Lower leg skin (tissue), 4 donors: ENCODE measurements at regions not wholly inside any gene's neighbourhood (a gene's known extent, or its start where the extent isn't known, plus 50 kb on each side); places are given as distances from the start of the nearest gene placed in this dataset.

ENCODE experiments used
- DNase-seq, 2 donors: peaks; one replicate each; pipeline ENCODE4 v3.0.0-alpha.2; 2019; ENCODE audit warnings: low spot score in 2 of 2
- H3K4me3 ChIP-seq: fragments of 200-600 bp; sonication (generic); 2 replicates; pipeline ENCODE4 v1.5.1; 2017; ENCODE audit warnings: mild to moderate bottlenecking, low read depth; ENCODE audit not compliant: poor library complexity, severe bottlenecking
- POLR2A ChIP-seq, 2 donors: fragments of 450-650 bp; IDR thresholded peaks; one replicate each; pipeline ENCODE4 v1.6.1; 2016 to 2017; ENCODE audit warnings: antibody characterized with exemption in 2 of 2, mild to moderate bottlenecking in 1 of 2, moderate library complexity in 1 of 2
- WGBS, 2 donors: methylation state at CpG; one replicate each; pipeline ENCODE4 v1.1.5; 2018; 5-methylcytosine and 5-hydroxymethylcytosine counted together
- intact Hi-C: fragments of 100-400 bp; cut with DNase I; formaldehyde crosslinking; loops from one replicate; pipeline ENCODE4 v1.15.0; 2023; ENCODE audit warnings: low total_unique reads
- TF ChIP-seq, protein P1 (sequence below), 3 donors: fragments of 450-650 bp; IDR thresholded peaks; one replicate each; pipeline ENCODE4 v1.5.1; 2016; ENCODE audit warnings: antibody characterized with exemption in 3 of 3, mild to moderate bottlenecking in 3 of 3, moderate library complexity in 2 of 3

DNA sequence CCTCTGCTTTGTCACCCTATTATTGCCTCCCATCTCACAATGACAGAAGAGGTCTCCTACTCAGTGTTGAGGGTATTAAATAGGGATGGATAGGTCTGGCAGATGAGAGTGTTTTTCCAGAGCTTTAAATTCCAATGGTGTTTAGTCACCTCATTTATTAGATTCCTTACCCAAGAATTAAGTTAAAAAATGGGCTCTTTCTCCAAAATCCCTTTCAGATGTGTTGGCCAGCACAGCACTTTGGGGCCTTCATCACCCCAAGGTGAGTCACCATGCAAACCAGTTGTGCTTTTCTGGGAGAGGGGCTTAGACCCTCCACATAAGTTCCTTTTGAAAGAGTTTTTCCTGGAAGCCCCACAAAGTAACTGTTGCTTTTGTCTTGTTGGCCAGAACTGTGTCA, 78.4 kb downstream of the CYP26A1 start:
- H3K4me3 ChIP-seq = no peak overlapping the region
- DNase-seq = no peak
- intact Hi-C loops = no loop called here
- no peak for TF ChIP-seq POLR2A (IDR thresholded peaks at IDR 0.05)
- TF ChIP-seq, protein P1, sequence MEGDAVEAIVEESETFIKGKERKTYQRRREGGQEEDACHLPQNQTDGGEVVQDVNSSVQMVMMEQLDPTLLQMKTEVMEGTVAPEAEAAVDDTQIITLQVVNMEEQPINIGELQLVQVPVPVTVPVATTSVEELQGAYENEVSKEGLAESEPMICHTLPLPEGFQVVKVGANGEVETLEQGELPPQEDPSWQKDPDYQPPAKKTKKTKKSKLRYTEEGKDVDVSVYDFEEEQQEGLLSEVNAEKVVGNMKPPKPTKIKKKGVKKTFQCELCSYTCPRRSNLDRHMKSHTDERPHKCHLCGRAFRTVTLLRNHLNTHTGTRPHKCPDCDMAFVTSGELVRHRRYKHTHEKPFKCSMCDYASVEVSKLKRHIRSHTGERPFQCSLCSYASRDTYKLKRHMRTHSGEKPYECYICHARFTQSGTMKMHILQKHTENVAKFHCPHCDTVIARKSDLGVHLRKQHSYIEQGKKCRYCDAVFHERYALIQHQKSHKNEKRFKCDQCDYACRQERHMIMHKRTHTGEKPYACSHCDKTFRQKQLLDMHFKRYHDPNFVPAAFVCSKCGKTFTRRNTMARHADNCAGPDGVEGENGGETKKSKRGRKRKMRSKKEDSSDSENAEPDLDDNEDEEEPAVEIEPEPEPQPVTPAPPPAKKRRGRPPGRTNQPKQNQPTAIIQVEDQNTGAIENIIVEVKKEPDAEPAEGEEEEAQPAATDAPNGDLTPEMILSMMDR (IDR thresholded peaks at IDR 0.05) = no peak

DNA sequence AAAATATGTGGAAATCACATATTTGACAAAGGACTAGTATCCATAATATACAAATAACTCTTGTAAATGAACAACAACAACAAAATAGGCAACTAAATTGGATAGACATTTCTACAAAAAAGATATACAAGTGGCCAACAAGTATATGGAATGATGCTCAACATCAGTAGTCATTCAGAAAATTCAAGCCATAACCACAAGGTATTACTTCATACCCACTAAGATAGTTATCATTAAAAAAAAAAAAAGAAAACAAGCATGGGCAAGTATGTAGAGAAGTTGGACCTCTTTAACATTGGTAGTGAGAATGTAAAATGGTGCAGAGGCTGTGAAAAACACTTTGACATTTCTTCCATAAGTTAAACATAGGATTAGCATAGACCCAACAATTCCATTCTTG, 80.8 kb downstream of the CYP26A1 start:
- no peak for DNase-seq
- H3K4me3 ChIP-seq = no peak overlapping the region
- no peak for TF ChIP-seq POLR2A (IDR thresholded peaks at IDR 0.05)
- intact Hi-C loops = no loop called here

DNA sequence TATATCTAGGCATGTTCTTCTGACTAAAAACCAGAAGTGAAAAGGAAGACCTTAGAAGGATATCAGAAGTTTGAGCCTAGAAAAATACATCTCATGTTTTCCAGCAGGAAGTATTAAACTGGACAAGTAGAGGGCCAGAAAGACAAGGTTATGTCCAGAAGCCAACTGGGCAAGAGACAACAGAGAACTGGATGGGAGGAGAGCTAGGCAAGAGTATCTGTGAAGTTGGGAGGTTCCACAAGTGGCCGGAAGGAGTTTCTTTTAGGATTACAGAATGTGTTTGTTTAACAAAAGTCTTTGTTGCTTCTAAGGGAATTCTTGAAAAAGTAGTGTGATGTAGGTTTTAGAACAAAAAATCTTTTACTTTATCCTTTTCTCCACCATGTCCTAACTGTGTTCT, 86.4 kb downstream of the CYP26A1 start:
- intact Hi-C loops = no loop called here
- WGBS, 2 donors = 68 to 77% methylated on average over 1 of the region's 1 CpG
- TF ChIP-seq POLR2A (IDR thresholded peaks at IDR 0.05) = no peak
- TF ChIP-seq, protein P1 (IDR thresholded peaks at IDR 0.05) = no peak
- H3K4me3 ChIP-seq = no peak overlapping the region
- no peak for DNase-seq

DNA sequence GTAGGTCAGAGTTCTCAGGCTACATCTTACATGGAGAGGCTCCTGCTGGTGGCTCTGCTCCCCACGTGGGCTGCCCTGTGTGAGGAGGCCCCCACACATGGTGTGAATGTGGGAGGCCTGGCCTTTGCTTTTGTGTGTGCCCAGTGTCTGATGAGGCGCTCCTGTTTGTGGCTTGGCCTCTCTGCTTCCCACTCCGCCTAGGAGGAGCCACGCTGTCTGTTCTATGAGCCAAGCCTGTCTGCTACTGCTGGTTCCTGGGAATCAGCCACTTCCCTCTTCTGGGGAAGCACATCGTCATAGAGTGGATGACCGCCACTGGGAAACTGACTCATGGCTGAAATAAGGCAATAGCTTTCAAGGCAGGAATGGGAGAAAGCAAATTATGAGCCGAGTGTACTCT, 87.1 kb downstream of the CYP26A1 start:
- H3K4me3 ChIP-seq = no peak overlapping the region
- TF ChIP-seq POLR2A (IDR thresholded peaks at IDR 0.05) = no peak
- DNase-seq = peak; percentile 70 to 89
- intact Hi-C loops = no loop called here
- WGBS, 2 donors = 53 to 56% methylated on average over 7 of the region's 7 CpGs

DNA sequence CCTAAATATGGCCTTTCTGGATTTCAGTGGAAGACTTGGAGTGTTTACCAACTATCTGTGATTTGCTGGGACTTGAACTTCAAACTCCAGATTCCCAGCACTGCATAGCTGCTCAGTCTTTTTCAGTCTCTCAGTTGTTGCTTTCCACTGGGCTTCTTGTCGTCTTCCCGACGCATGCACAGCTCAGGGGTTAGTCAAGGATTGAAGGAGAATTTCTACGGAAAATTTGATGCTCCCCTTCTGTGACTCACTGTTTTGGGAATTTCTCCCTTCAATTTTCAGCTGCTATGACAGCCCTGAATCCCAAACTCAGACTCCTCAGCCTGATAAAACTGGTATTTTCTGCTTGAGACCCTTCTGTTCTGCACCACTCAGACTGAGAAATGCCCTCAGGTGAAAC, 91.7 kb downstream of the CYP26A1 start:
- TF ChIP-seq, protein P1 (IDR thresholded peaks at IDR 0.05) = no peak
- no peak for TF ChIP-seq POLR2A (IDR thresholded peaks at IDR 0.05)
- H3K4me3 ChIP-seq = no peak overlapping the region
- intact Hi-C loops = no loop called here
- DNase-seq = no peak
- 59 to 62% methylated on average over 4 of the region's 4 CpGs for WGBS, 2 donors

DNA sequence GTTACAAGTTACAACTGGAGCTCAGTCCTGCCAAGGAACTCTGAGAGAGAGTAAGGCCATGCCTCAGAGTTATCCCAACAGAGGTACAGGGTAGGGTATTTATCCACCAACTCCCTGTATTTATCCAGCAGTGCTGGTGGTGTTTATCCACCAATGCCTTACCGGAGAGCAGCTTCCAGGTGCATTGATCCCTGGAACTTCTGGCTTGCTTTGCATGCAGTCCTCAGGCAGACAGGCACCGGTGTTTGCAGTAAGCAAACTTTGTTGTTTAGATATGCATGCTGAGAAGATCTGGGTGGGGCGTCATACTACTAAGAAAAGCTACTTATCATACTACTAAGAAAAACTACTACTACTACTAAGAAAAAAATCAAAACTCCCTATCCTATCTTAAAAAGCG, 92.4 kb downstream of the CYP26A1 start:
- intact Hi-C loops = no loop called here
- DNase-seq = no peak
- TF ChIP-seq, protein P1 (IDR thresholded peaks at IDR 0.05) = no peak
- no peak for TF ChIP-seq POLR2A (IDR thresholded peaks at IDR 0.05)
- 57 to 65% methylated on average over 4 of the region's 4 CpGs for WGBS, 2 donors
- no peak overlapping the region for H3K4me3 ChIP-seq

DNA sequence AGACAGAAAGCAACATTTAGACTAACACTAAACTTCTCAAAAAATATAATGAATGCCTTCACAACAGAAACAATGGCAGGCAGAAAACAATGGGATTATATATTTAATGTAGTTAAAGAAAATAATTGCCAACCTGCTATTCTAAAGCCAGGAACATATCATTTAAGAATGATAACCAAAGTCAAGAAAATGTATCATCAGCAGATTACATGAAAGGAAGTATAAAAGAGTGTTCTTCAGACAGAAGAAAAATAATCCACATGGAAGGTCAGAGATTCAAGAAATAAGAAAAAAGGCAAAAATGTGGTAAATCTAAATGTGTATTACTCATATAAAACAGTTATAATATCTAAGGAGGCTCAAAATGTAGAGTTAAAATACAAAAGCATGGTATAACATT, 98.1 kb downstream of the CYP26A1 start:
- intact Hi-C loops = no loop called here
- no peak for TF ChIP-seq POLR2A (IDR thresholded peaks at IDR 0.05)
- TF ChIP-seq, protein P1 (IDR thresholded peaks at IDR 0.05) = no peak
- no peak for DNase-seq
- H3K4me3 ChIP-seq = no peak overlapping the region
